ENCODE measurements at regions not wholly inside any gene's neighbourhood (a gene's known extent, or its start where the extent isn't known, plus 50 kb on each side); places are given as distances from the start of the nearest gene placed in this dataset.

- Histone ChIP-seq H3K4me3 (no peak overlapping the region), H3K27me3 (no peaks in the 10 kb centered on the region), H3K4me1 (no peaks in the 10 kb centered on the region), H3K9me3 (no peaks in the 10 kb centered on the region), H3K36me3 (no peaks in the 10 kb centered on the region), H3K27ac (no peak overlapping the region)
- ATAC-seq (no peak), DNase-seq (no peak), FAIRE-seq (no peak)
- intact Hi-C loops (cut with DNase I): no loop called here
- 44 to 51% methylated on average over 4 of the region's 4 CpGs for WGBS, 2 donors
- TF ChIP-seq, protein P1, sequence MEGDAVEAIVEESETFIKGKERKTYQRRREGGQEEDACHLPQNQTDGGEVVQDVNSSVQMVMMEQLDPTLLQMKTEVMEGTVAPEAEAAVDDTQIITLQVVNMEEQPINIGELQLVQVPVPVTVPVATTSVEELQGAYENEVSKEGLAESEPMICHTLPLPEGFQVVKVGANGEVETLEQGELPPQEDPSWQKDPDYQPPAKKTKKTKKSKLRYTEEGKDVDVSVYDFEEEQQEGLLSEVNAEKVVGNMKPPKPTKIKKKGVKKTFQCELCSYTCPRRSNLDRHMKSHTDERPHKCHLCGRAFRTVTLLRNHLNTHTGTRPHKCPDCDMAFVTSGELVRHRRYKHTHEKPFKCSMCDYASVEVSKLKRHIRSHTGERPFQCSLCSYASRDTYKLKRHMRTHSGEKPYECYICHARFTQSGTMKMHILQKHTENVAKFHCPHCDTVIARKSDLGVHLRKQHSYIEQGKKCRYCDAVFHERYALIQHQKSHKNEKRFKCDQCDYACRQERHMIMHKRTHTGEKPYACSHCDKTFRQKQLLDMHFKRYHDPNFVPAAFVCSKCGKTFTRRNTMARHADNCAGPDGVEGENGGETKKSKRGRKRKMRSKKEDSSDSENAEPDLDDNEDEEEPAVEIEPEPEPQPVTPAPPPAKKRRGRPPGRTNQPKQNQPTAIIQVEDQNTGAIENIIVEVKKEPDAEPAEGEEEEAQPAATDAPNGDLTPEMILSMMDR (IDR thresholded peaks at IDR 0.05): no peak
Measured at GRCh38 chr2:12928775-12929401, 212.2 kb downstream of the TRIB2 start.

- Histone ChIP-seq H3K4me3 (no peak overlapping the region), H3K27ac (no peak overlapping the region), H3K27me3 (no peaks in the 10 kb centered on the region), H3K36me3 (no peaks in the 10 kb centered on the region), H3K4me1 (no peaks in the 10 kb centered on the region), H3K9me3 (no peaks in the 10 kb centered on the region)
- TF ChIP-seq, protein P1 (IDR thresholded peaks at IDR 0.05): no peak
- ATAC-seq: no peak
- no peak for FAIRE-seq
- intact Hi-C loops (cut with DNase I): loop anchor here in 1 of 3 donors (10.0 kb wide), 2 partner anchors 195 to 1095 kb away; no protein-coding TSS in a partner anchor
- DNase-seq: no peak
- WGBS, 2 donors: 69 to 82% methylated on average over 3 of the region's 3 CpGs
Measured at GRCh38 chr2:12929758-12930157, 213.0 kb downstream of the TRIB2 start.

DNA sequence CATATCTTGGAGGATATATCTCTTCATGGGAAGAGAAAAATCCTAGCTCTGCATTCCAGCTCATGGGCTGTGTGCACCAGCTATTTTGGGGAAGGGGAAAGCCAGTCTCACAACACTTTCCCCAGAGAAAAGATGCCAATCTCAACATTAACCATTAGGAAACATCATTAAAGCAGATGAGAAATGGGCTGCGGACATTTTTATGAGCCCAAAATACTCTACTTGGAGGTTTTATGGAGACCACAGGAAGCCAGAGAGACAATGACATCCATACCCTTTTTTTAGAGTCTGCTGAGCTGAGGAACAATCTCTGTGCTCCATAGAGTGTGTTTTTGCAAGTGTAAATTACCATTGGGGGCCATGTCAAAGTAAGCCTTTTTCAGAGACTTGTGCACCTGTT, 213.7 kb downstream of the TRIB2 start:
- no peaks in the 10 kb centered on the region for H3K4me1 ChIP-seq
- no peaks in the 10 kb centered on the region for H3K27me3 ChIP-seq
- no peaks in the 10 kb centered on the region for H3K36me3 ChIP-seq
- 58 to 84% methylated on average over 1 of the region's 1 CpG for WGBS, 2 donors
- TF ChIP-seq, protein P1 (IDR thresholded peaks at IDR 0.05): no peak
- no peak for FAIRE-seq
- DNase-seq: no peak
- no peak for ATAC-seq
- no peaks in the 10 kb centered on the region for H3K9me3 ChIP-seq
- no peak overlapping the region for H3K4me3 ChIP-seq
- intact Hi-C loops (cut with DNase I): loop anchor here in 1 of 3 donors (10.0 kb wide), 2 partner anchors 196 to 1096 kb away; no protein-coding TSS in a partner anchor
- no peak overlapping the region for H3K27ac ChIP-seq

DNA sequence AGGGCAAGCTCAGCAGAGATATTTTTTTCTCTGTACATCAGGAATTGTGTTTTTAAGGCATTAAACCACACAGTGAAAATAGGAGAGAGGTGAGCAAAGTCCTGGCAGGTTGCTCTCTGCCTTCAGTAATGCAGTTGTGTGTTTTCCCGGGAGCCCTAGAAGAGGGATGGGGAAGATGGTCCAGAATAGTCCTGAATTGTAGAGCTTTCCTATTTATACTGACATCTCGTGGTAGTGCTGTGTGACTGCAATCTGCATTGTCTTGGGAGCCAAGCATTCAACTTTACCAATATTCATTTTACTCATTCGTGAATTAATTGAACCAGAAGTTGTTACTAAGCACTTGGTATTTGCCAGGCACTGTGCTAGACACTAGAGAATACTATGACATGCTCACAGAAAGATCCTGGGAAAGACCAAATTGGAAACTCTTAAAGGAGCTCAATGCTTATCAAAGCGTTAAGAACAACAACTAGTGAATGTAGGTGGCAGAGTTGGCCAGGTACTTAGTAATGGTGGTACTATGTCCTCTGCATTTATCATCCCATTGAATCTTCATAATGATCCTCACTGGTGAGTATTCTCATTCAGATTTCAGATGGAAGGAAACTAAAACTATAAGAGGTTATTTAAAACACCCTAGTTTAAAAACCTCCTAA, 214.6 kb downstream of the TRIB2 start:
- no peaks in the 10 kb centered on the region for H3K36me3 ChIP-seq
- H3K9me3 ChIP-seq: no peaks in the 10 kb centered on the region
- H3K27ac ChIP-seq: no peak overlapping the region
- DNase-seq (peak in 1 of 6 donors; percentile 25), FAIRE-seq (peak; percentile 26), ATAC-seq (peak; percentile 55 to 98 (median 91))
- H3K4me3 ChIP-seq: no peak overlapping the region
- no peaks in the 10 kb centered on the region for H3K27me3 ChIP-seq
- 21 to 22% methylated on average over 4 of the region's 4 CpGs for WGBS, 2 donors
- TF ChIP-seq, protein P1 (IDR thresholded peaks at IDR 0.05): peak; percentile 44 to 77 (median 75)
- intact Hi-C loops (cut with DNase I): loop anchor here in 1 of 3 donors (10.0 kb wide), 2 partner anchors 197 to 1097 kb away; no protein-coding TSS in a partner anchor
- no peaks in the 10 kb centered on the region for H3K4me1 ChIP-seq

GRCh38 chr2:12932192-12932591, 215.5 kb downstream of the TRIB2 start:
- H3K9me3 ChIP-seq: no peaks in the 10 kb centered on the region
- no peaks in the 10 kb centered on the region for H3K36me3 ChIP-seq
- WGBS, 2 donors: 46 to 48% methylated on average over 3 of the region's 3 CpGs
- no peak for DNase-seq
- TF ChIP-seq, protein P1 (IDR thresholded peaks at IDR 0.05): no peak
- no peak for ATAC-seq
- H3K27me3 ChIP-seq: no peaks in the 10 kb centered on the region
- H3K27ac ChIP-seq: no peak overlapping the region
- intact Hi-C loops (cut with DNase I): loop anchor here in 1 of 3 donors (10.0 kb wide), 2 partner anchors 197 to 1097 kb away; no protein-coding TSS in a partner anchor
- no peaks in the 10 kb centered on the region for H3K4me1 ChIP-seq
- no peak for FAIRE-seq
- H3K4me3 ChIP-seq: no peak overlapping the region

Measured in pancreas (tissue), 10 donors.